TTC549 (cell line): ENCODE measurements at regions not wholly inside any gene's neighbourhood (a gene's known extent, or its start where the extent isn't known, plus 50 kb on each side); places are given as distances from the start of the nearest gene placed in this dataset.

Experiments
- FAIRE-seq: peaks from 2 replicates; lab custom pipeline; 2012; peaks lifted over from hg19 to GRCh38; lab: Jason Lieb, UNC

DNA sequence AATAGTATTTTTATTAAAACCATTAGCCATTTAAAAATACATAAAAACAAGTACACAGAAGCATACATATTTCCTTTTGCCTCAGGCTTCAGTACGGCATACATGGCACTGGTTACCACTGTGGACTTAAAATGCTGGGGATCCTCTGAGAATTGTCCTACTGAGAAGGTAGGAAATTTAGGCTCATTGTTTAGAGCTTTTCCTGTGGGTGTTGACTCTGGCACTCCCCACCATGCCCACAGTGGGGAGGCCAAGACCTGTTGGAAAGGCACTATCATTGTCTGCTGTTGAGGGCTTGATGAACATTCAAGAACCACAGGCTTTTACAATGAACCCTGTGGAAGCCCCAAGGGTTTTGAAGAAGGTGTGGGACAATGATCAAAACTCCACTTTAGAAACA is 473.4 kb downstream of the BTBD3 start:
- no peak for FAIRE-seq

DNA sequence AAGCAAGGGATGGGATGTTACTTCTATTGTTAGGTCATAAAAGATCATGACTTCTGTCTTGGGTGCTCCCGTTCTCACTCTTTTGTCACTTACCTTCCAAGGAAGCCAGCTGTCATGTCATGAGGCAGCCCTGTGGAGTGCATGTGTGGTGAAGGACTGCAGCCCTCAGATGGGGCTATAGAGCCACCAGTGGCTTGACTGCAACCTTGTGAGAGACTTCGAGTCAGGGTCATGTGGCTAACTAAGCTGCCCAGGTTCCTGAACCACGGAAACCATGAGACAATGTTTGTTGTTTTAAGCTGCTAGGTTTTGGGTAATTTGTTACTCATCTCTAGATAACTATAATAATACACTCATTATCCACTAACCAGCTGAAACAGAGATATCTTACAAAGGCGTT is 477.1 kb downstream of the BTBD3 start:
- FAIRE-seq, result no peak

GRCh38 chr20:12395353-12395752 is 477.7 kb downstream of the BTBD3 start:
- FAIRE-seq, result no peak

GRCh38 chr20:12395760-12396159 is 478.1 kb downstream of the BTBD3 start:
- no peak for FAIRE-seq

DNA sequence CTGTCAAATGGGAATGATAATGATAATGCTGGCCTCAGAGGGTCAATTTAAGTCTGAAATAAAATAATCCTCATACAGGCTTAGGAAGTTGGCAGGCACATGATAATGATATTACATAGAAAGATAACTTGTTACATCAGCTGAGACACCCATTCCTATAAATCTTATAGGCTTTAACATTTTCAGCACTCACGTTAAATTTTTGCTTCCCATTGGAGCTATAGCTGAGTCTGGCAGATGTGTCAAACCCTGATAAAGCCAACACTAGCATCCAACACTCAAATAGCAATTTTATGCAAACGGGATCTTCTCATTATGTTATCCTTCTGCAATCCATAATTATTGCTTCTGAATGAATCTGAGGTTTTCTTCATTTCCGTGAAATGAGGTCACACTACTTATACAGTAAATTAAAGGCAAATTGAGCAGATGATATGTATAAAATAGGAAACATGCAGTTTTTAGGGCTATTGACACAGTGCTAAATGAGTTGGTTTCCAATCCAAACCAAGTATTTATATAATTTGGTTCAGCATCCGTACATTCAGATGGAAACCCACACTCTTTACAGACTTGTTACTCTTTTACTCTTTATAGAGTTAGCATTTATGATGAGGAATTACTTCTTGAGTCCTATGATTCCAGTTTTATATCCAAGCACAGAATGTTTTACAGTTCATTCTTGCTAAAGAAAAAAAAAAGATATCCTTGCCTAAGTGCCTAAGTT is 481.6 kb downstream of the BTBD3 start:
- FAIRE-seq, result no peak

DNA sequence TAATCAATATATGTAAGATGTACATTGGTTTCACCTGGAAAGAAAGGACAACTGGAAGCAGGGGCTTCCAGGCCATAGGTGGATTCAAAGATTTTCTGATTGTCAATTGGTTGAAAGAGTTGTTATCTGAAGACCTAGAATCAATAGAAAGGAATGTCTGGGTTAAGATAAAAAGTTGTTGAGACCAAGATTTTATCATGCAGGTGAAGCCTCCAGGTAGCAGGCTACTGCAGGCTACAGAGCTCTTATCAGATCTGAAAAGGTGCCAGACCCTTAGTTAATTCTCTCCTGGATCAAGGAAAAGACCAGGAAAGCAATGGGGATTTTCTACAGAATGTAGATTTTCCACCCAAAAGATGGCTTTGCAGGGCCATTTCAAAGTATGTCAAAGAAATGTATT is 487.2 kb downstream of the BTBD3 start:
- no peak for FAIRE-seq

- no peak for FAIRE-seq
These were observed 489.3 kb downstream of the BTBD3 start for GRCh38 chr20:12406978-12407377.

- FAIRE-seq, result no peak
These were observed 491.8 kb downstream of the BTBD3 start for GRCh38 chr20:12409501-12409900.

GRCh38 chr20:12410783-12411182 is 493.1 kb downstream of the BTBD3 start:
- FAIRE-seq, result no peak

- FAIRE-seq, result no peak
These were observed 493.7 kb downstream of the BTBD3 start for GRCh38 chr20:12411246-12411940.

GRCh38 chr20:12413116-12413515 is 495.4 kb downstream of the BTBD3 start:
- no peak for FAIRE-seq

- FAIRE-seq, result no peak
These were observed 497.0 kb downstream of the BTBD3 start for GRCh38 chr20:12414446-12415274.

GRCh38 chr20:12416281-12416680 is 498.6 kb downstream of the BTBD3 start:
- FAIRE-seq, result no peak

DNA sequence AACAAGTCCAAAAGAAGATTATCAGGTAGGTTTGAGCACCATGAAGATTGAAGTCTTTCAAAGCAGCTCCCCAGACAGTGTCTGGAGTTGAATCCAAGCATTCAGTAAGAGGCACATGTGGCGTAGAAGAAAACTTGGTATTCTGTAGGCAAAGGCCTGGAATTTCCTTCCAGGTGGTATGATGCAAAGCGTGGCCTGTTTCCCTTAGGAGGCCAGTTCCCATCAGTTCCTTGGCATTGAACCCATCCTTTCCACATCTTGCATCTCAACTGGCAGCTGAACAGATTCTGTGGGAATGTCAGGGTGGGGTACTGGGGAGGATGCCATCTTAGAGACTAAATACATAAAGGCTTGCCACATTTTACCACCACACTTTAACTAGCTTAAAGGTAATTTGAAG is 516.0 kb downstream of the BTBD3 start:
- FAIRE-seq, result no peak

- no peak for FAIRE-seq
These were observed 517.0 kb downstream of the BTBD3 start for GRCh38 chr20:12434672-12435071.

GRCh38 chr20:12435268-12435667 is 517.6 kb downstream of the BTBD3 start:
- no peak for FAIRE-seq

DNA sequence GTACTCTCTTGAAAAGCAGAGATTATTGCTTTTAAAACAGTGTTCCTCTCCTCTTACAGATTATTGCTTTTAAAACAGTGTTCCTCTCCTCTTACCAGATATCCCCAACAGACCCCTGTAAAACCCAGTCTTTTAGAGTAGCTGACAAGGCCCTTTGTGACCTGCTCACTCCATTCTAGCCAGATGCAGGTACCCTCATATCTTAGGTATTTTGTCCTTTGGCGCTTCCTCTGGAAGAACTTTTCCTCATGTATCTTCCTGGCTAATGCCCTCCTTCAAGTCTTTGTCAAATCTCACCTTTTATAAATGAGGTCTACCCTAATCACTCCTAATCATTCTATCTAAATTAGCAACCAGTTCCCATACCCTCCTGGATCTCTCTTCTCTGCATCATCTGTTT is 536.0 kb downstream of the BTBD3 start:
- no peak for FAIRE-seq

- FAIRE-seq, result no peak
These were observed 537.5 kb downstream of the BTBD3 start for GRCh38 chr20:12455148-12455547.

DNA sequence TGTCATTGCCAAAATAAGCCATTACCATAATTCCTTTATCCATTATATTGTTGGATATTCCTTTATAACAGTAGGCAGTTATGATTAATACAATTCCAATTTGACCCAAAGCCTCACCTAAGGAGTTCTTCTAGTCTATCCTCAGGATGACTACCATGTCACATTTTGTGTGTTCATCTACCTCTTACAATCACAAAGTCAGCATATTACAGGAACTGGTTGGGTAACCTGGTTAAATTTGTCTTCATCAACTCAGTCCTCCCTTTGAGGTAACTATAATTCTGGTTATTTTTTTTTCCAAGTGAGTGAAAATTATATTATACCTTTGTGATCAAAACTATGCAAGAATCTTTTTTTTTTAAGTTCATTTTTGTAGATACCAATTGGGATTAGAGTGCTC is 540.5 kb downstream of the BTBD3 start:
- FAIRE-seq, result no peak

DNA sequence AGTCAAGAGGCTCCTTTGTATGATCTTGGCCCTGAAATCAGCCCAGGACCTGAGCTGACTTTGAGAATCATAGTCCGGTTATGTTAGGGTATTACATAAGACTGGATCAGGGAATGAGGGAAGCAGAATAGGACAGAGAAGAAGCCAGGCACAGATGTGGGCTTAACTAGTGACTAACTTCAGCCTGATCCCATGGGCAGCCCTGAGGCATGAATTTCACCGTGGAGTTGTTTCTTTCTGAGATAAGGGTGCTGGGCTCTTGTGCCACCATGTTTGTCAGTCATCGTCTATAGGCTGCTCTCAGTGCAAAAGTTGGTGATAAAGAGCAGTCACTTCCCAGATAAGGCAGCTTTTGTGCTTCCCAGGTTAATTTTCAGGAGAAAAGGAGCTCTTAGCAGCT is 544.7 kb upstream of the SPTLC3 start:
- FAIRE-seq, result no peak

GRCh38 chr20:12466915-12467314 is 541.9 kb upstream of the SPTLC3 start:
- no peak for FAIRE-seq

DNA sequence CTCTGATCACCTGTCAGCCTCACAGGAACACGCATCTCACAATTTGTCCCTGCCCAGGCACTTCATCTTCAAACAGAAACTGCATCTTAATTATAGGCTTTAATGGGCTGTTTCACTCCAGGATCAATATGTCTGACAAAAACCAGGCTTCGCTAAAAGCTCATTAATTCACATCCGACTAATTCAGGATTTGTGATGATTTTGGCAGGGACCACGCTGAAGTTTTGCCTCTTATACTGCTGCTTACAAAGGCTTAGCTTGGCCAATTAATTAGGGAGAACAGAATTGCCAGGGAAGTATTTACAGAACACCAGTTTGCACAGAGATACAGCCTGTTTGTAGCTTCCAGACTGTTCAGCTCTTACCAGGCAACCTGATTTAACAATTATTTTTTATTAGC is 541.0 kb upstream of the SPTLC3 start:
- no peak for FAIRE-seq

DNA sequence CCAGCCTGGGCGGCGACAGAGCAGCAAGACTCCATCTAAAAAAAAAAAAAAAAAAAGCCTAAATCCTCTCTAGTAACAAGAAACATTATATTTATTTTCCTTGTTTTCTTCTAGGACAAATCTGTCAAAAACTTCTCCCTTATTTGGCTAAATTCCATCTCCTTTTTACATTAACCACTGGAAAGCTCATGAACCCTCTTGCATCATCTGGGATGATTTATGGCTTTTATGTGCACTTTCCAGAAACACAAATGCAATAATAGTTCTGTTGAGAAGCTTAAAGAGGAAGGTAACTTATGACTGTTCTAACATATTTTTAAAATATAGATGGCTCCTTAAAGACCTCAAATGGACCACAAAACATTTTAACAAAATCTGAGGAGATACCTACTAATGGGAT is 526.1 kb upstream of the SPTLC3 start:
- FAIRE-seq, result no peak
